GM23248 (cell line): ENCODE measurements at regions not wholly inside any gene's neighbourhood (a gene's known extent, or its start where the extent isn't known, plus 50 kb on each side); places are given as distances from the start of the nearest gene placed in this dataset.

Experiments used
- EZH2 ChIP-seq: fragments of 200-600 bp; sonication (generic); IDR thresholded peaks from 2 replicates; pipeline ENCODE4 v1.6.1; 2018; ENCODE audit warnings: antibody characterized with exemption, mild to moderate bottlenecking; ENCODE audit not compliant: insufficient read depth, poor library complexity, severe bottlenecking
- EZH2phosphoT487 ChIP-seq: fragments of 200-600 bp; sonication (generic); IDR thresholded peaks from 2 replicates; pipeline ENCODE4 v1.6.1; 2018; ENCODE audit warnings: antibody characterized with exemption, moderate library complexity, mild to moderate bottlenecking, low read depth; ENCODE audit not compliant: insufficient read depth

DNA sequence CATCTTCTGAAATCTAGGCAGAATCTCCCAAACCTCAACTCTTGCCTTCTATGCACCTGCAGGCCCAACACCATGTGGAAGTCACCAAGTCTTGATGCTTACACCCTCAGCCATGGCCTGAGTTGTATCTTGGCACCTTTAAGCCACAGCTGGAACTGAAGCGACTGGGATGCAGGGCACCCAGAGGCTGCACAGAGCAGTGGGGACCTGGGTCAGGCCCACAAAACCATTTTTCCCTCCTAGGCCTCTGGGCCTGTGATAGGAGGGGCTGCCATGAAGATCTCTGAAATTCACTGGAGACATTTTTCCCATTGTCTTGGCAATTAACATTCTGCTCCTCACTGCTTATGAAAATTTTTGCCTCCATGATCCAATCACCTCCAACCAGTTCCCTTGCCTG is 1388.5 kb downstream of the ADGRL3 start:
- TF ChIP-seq EZH2phosphoT487 = no peak
- TF ChIP-seq EZH2 = no peak
